Peyer's patch (tissue), 4 donors: ENCODE measurements at regions not wholly inside any gene's neighbourhood (a gene's known extent, or its start where the extent isn't known, plus 50 kb on each side); places are given as distances from the start of the nearest gene placed in this dataset.

Source experiments
- CTCF ChIP-seq, 6 experiments: fragments of 450-650 bp in 4 of 6; fragments of 200-600 bp in 2 of 6; sonication (generic) in 1 of 6; IDR thresholded peaks; one replicate each; pipeline ENCODE4 v1.5.1; 2017 to 2019; ENCODE audit warnings: antibody characterized with exemption in 6 of 6, mild to moderate bottlenecking in 3 of 6, moderate library complexity in 1 of 6
- POLR2A ChIP-seq, 2 donors: fragments of 450-650 bp; IDR thresholded peaks; one replicate each; pipeline ENCODE4 v1.5.1; 2017; ENCODE audit warnings: antibody characterized with exemption in 2 of 2, mild to moderate bottlenecking in 2 of 2, moderate library complexity in 2 of 2

- TF ChIP-seq CTCF (IDR thresholded peaks at IDR 0.05) (no peak), POLR2A (IDR thresholded peaks at IDR 0.05) (no peak)
These were observed 701.0 kb downstream of the PTPRU start for GRCh38 chr1:29937356-29937755.
